HG02981 (cell line): ENCODE measurements at regions not wholly inside any gene's neighbourhood (a gene's known extent, or its start where the extent isn't known, plus 50 kb on each side); places are given as distances from the start of the nearest gene placed in this dataset.
A peak's percentile ranks its signal among the peaks of the same experiment; 100 is the strongest.

Source experiments
- ATAC-seq: cut with Tn5 transposase; IDR thresholded peaks from one replicate; pipeline ENCODE4 v1.9.1; 2021; ENCODE audit warnings: mild to moderate bottlenecking, moderate library complexity; ENCODE audit not compliant: unreplicated experiment

DNA sequence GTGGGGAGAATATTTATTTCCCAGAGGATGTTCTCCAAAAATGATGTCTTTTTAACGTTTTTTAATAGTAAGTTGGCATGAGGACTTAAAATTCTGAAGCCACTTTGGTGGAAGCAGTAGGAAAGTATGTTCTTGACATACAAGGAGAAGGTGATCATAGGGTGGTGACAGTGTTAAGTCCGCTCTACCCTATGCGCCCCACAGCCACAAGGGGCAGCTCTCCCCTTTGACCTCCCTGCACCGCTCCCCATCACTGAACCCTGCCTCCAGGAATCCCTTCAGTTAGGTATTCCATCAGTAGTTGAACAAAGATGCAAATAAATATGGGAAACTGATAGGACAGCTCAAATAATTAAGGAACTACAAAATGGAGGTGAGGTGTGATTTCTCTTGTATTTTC, 111.4 kb downstream of the PLEKHG1 start:
- ATAC-seq = no peak

DNA sequence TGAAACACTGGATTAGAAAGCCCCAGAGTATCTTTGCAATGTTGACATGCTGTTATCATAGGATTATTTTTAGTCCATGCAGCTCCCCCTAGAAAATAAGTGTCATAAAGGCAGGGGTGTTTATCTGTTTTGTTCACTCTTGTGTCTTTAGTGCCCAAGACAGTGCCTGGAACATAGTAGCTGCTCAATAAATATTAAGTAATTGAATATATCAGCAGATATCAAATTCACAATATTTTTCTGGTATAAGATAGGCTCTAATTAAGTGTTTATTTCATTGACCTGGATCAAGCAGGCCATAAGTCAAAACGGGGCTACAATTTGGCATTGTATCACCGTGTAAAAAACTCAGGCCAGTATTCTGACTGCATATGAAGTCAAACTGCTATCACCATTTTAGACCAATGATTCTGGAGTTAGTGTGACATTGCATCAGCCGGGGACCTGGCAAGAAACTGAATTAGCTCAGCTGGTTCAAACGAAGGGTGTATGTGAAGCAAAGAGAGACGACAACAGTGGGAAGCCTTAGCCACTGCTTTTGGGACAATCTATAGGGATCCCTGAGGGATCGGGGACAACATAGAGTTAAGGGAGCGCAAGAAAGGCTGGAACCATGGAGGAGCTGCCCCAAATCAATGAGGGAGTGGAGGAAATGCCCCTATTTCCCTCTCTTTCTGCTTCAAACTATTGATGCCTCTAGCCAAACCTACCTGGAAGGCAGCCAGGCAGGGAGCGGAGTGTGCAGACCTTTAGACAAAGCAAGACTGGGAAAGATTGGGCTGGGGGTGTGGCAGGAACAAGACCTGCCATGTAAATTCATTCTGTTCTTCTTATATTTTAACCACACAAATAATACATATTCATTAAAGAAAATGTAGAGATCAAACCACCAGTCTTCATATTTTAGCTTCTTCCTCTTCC, 112.2 kb downstream of the PLEKHG1 start:
- no peak for ATAC-seq

DNA sequence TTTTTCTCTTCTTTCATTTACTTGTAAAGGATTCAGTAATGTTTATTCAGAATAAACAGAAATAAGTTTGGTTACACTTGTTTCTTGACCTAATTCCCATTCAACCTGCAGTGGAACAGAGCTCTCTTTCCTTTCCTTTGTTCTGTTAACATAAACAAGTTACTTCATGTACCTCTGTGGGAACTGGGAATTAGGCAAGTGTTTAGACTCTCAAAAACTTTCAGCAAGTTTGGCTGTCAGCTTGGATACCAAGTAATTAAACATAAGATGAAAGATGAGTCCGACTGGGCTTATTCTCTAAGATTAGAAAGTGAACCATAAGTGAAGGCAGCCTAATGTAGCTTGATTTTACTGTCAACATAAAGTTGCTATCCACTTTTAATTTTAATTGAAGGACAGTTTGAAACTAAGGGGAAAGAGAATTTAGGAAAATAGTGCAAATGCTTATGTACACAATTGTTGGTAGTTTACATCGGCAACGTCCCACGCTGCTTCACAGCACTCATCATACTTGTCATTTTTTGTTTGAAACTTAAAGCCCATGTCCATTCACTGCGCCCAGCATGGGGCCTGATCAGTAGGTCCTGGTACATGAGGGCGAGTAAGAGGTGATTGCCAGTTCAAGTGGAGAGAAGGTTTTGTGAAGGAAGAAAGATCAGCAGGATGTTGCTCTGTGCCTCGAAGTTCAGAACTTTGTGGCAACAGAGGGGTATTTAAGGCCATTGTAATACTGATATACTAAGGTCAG, 113.0 kb downstream of the PLEKHG1 start:
- ATAC-seq = no peak

DNA sequence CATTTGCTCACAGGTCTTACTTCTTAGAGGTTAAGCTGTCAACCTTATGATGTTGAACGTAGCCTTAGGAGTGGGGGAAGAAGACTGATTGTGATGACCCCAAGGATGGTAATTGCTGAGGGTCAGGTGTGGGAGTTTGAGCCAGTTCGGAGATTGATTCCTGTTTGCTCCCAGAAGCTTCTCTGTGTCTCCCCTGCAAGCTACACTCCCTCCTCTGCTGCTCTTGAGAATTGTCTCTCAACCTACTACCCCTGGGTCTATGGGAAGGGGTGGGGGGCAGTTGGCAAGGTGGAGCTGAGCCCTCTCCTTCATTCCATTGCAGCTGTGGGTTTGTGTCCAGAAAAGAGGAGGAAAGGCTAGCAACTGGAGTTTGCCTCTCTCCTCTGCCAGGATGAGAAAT, 113.8 kb downstream of the PLEKHG1 start:
- no peak for ATAC-seq

DNA sequence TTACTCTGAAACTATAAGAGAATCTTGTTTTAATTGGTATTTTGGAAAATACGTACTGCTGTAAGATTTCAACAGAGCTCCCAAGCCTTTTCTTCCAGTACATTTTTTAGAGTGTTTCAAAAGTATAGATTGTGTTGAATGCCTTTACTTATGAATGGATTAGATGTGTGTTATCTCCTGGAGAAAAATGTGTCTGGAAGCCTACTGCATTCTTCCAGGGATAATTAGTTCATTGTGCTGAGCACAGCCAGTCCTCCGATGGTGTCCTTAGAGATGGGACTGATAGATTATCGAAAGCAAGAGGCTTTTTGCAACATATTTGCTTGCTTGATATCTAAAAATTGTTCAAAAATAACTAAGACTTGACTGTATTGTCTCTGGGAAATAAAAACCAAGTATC, 114.2 kb downstream of the PLEKHG1 start:
- no peak for ATAC-seq

DNA sequence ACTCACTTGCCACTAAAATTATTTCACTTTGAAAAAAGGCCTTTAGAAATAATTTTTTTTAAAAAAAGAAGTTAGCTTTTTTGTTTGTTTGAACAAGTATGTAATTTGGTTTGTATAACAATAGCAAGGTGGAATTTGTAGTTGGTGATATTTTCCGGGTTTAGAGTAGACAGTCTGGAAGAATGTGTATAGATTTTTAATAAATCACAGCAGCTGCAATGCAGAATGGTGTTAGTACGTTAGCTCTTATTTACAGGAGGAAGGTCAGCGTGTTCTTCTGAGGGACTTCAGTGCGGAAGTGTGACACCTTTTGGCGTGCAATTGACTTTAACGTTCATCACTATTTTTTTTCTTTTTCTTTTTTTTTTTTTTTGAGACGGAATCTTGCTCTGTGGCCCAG, 115.4 kb downstream of the PLEKHG1 start:
- no peak for ATAC-seq

DNA sequence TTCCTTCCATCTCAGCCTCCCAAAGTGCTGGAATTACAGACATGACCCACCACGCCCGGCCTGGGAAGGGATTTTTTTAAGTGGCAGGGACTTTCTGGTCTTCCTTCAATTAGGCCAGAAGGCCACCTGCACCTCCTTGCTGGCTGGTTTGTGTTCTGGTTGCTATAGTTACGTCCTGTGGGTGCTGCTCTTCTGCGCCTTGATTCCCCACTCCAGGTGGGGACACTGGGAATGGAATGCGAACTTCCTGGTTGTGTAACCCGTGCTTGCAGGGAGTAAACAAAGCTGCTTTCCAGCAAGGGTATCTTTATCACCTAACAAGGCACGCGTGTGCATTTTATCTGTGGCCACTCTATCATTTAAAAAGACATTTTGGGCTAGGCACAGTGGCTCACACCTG, 117.7 kb downstream of the PLEKHG1 start:
- no peak for ATAC-seq

DNA sequence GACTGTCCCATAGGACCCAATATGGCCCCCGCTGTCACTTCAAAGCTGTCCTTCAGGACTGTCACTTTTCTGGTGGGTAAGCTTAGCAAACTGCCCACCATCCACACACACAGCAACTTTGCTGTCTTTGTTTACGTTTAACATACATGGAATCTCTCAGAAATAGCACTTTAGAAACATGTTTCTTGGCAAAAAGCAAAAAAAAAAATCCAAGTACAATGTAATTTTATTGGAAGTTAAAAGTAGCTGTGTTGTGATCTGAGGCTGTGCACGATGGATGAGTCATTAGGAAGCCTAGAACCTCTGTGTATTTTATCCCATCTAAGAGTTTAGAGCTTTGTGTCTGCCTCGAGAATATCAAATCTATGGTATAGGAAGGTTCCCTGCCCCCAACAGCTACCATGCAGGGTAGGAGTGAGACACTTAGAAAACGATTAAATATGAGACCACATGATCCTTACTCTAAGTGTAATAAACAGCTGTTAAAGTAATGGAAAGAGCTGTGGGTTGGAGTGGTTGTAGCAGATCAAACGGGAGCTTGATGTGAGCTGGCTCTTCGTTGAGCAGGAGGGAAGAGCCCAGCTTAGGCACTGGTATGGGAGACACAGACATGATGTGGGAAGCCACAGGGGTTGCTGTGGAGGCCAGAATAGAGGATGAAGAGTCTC, 119.5 kb downstream of the PLEKHG1 start:
- no peak for ATAC-seq

DNA sequence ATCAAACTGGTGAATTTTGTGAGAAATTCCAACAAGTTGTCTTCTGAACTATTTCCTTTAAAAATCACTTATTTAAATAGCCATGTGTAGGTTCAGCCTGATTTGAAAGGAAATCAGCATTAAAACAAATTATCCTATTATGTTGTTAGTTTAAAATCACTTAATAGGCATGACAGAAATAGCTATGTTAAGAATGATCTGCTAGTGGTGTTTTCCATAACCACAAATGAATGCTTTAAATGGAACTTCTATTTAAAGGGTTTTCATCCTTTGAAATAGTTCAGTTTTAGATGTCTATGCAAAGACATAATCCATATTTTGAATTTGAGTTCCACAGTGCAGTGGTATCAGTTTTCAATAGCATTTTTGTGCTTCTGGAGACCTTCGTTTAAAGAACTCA, 120.1 kb downstream of the PLEKHG1 start:
- ATAC-seq = no peak

DNA sequence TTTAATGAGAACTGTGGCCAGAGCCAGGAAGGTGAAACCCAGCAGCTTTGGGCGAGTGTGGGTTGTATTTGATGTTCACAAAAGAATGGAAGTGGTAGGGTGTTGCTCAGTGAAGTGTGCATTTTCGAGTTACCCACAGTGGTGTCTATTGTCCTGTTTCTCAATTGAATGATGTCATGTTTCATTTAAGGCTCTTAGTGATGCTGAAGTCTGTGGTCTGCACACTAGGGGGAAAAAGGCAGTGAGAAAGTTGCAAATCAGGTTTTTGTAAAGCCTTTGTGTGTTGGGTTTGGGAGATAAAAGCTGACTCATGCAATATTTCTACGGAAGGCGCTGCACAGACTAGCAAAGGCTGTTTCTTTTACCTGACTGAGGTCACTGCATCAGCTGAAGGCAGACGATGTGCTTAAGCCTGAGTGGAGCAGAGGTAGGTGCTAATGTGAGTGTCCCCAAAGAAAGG, 121.1 kb downstream of the PLEKHG1 start:
- ATAC-seq = peak; percentile 100

DNA sequence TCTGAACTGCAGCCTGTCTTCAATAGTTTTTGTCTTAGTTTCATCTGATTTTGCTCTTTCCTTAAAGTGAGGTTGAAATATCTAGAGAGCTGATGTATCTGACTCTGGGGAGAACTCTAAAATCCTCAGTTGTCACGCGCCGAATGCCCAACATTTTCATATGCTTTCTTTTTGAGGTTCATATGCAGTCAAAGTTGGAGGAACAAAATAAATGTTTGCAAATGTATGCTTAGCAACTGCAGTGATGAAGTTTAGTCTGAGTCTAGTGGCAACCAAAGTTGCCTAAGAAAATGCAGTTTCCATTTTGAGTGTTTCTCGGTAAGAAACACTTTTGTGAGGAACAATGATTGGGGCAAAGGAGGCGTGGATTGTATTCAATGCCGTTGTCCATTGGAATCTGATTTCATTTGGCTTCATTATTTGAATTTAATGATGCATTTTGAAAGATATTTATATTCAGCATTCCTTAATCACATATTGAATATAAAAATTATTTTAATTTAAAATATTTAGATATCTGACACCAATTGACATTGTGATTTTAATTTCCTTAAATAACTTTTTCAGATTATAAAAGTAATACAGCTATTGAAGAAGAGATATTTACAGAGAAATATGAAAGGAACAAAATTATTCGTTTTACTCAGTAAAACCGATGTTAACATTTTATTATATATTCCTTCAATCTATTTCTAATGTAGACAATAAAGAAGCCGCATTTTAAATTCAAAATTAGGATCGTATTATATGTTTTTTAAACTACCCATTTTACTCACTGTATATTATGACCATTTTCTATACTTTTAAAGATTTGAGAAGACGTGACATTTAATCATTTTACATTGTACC, 122.0 kb downstream of the PLEKHG1 start:
- ATAC-seq = no peak

DNA sequence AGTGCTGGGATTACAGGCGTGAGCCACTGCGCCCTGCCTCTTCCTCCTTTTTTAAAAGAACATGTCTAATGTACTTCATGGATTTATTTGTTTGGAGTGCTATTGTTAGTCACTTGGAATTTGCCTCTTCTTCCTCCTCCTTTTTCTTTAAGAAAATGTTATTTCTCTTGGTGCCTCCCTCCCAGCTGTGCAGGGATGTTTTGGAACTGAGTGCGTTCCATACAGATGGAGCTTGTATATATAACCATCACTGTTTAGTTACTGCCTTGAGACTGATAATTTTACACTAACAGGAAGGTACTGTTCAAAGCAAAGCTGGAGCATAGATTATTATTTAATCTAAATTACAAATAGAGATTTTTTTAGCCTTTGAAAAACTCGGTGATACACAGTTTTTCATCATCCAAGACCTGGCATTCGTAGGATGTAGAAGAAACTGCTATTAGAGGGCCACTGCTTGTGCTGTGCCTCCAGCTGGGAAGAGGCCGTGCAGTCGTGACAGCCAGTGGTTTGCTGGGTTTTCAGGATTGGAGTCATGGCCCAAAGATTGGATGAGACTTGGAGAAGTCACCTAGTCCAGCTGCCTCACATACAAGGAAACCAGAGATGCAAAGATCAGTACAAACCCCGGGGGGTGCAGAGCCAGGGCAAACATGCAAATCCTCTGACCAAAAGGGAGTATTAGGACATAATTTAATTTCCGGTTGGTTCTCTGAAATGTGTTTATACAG, 123.1 kb downstream of the PLEKHG1 start:
- no peak for ATAC-seq

DNA sequence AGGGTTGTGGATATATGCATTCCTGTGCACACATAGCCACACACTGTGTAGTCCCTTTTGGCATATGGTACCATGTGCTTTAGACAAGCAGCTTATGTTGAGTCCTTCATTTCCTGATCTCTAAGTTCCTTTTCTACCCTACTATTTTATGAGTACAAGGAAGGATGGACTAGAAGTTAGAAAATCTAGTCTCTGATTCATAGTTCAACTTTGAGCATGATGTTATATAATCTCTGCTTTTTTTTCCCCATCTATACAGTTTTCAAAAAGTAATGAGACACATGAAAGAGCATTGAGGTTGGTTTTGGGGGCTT, 123.6 kb downstream of the PLEKHG1 start:
- no peak for ATAC-seq

DNA sequence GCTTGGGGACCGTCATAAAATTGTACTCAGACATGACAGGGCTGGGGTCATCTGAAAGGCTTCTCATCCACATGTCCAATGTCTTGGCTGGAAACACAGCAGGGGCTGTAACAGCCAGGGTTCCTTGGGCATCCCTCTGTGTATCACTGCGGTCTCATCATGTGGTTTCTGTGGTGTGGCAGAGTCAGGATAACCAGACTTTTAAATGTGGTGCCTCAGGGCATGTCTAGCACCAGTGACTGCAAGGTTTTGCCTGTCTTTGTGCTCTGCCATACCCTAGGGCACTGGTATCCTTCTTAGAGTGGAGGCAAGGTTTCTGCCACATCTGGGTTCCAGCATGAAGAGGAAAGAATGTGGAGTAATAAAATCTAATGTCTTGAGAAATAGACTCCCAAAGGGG, 124.2 kb downstream of the PLEKHG1 start:
- no peak for ATAC-seq

DNA sequence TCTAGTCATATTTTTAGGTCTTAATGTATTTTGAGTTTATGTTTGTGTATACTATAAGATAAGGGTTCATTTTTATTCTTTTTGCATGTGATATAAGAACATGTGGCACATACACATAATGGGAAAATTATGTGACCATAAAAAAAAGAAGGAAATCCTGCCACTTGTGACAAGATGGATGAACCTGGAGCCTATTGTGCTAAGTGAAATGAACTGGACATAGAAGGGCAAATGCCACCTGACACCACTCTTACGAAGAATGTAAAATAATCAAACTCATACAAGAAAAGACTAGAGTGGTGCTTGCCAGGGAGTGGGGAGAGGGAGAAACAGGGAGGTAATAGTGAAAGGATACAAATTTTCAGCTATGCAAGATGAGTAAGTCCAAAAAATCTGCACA, 126.1 kb downstream of the PLEKHG1 start:
- ATAC-seq = no peak

DNA sequence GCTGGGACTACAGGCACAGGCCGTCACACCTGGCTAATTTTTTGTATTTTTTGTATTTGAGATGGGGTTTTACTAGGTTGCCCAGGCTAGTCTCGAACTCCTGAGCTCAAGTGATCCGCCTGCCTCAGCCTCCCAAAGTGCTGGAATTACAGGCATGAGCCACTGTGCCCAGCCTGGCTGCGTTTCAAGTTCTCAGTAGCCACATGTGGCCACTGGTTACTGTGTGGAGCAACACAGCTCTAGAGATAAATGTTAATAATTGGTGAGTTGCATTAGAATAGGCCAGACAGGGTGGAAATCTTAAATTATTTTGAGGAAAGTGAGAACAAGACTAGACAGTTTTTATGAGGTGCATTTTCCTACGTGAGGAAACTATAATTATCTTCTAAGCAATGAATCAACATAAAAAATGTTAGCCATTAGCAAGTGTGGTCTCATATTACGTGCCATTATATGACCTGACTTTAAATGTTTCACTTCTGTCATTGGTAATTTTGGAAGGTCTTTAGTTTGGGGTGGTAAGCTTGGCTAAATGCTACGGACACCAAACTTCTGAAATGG, 129.6 kb downstream of the PLEKHG1 start:
- no peak for ATAC-seq

DNA sequence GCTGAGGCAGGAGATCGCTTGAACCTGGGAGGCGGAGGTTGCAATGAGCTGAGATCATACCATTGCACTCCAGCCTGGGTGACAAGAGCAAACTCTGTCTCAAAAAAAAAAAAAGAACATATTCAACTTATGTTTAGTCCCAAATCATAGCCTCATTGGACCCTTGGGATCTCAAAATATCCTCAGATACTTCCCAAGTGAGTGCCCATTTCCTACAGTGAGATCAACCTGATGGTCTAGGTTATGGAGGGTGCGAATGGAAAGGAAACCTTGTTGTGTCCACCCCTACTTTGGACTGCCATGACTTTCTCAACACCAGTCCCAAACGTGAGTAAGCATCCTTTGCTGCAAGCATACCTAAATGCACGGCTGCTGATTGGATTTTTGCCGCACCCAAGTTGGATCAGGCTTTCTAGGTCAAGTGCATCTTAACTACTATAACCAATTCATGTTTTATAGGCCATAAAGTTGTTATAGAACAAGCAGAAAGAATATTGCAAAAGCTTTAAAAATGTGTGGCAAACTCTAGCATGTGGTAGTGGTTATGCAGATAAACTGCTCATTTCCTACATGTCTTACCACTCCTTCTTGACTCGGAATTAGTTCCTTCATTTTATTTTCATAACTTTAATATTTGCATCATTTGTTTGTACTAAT, 131.2 kb downstream of the PLEKHG1 start:
- ATAC-seq = no peak

DNA sequence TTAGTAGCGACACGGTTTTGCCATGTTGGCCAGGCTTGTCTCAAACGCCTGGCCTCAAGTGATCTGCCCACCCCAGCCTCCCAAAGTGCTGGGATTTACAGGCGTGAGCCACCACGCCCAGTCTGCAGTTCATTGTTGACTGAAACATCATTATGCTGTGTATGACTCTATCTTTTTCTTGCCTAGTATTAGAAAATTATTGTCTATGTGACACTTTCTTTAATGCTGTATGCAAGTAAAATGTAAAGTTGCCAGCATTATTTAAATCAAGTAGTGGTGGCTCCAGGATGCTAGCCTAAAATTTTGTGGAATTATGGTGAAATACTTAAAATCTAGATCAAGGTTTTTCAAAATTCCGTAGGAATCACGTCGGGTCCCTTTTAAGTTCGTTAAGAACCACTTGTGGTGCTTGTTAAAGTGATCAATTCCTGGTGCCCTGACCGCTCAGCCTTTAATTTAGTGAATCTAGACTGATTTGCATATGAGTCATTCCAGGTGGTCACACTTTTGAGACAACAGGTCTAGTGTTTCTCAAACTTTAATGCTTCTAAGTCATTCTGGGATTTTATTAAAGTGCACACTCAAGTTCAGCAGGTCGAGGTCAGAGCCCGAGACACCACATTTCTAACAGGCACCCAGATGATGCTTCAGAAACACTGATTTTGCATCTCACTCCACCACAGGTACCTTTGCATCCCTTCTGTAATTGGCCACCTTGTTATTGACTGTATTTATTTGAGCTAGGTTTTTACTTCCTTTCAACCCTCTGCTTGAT, 132.6 kb upstream of the MTHFD1L start:
- ATAC-seq = peak; percentile 79

DNA sequence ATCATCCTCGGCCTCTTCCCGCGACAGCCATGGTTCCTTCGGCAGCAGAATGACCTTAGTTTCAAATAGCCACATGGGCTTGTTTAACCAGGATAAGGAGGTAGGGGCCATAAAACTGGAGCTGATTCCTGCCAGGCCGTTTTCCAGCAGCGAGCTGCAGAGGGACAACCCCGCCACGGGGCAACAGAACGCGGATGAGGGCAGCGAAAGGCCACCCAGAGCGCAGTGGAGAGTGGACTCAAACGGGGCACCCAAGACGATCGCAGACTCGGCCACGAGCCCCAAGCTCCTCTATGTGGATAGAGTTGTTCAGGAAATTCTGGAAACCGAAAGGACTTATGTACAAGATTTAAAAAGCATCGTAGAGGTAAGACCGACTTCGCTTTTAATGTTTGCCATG, 131.8 kb upstream of the MTHFD1L start:
- no peak for ATAC-seq
